ENCODE measurements at regions not wholly inside any gene's neighbourhood (a gene's known extent, or its start where the extent isn't known, plus 50 kb on each side); places are given as distances from the start of the nearest gene placed in this dataset.

DNA sequence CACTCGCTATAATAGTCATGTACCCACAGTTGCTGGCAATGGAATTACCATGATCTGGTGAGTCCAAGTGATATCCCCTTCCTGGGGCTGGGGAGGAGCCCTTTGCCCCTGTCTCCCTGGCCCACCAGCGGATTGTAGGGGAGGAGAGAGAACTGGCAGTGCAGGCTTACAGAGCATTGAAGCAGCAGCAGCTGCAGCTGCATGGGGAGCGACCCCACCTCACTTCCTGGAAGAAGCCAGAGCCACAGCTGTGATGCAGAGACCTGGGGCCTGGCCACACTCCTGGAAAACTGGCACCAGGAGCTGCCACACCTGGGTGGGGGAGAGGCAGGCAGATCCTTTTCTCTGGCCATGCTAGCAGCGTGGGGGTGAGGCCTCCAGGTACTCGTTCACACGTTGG is 300.1 kb upstream of the PROK2 start:
- Histone ChIP-seq H3K4me3 (ENCODE audit: low read depth, low read length) (no peak overlapping the region), H3K4me1 (ENCODE audit: control insufficient read depth, insufficient read depth, low read length, poor library complexity, severe bottlenecking) (no peaks in the 10 kb centered on the region), H3K27me3 (ENCODE audit: control insufficient read depth, insufficient read depth, low read length) (no peaks in the 10 kb centered on the region), H3K27ac (ENCODE audit: insufficient read depth, low read length, poor library complexity, severe bottlenecking) (no peak overlapping the region), H3K9me3 (ENCODE audit: control insufficient read depth in 2 of 2, low read length in 2 of 2) (no peaks in the 10 kb centered on the region), H3K36me3 (ENCODE audit: control insufficient read depth, insufficient read depth, low read length) (no peaks in the 10 kb centered on the region)
- ATAC-seq (ENCODE audit: low read depth in 2 of 2) (no peak), DNase-seq (no peak)
- Mint-ChIP-seq H3K9me3 (no peaks in the 10 kb centered on the region), H3K4me3 (no peak overlapping the region), H3K27ac (no peak overlapping the region), H3K27me3 (peaks cover 10% of the 10 kb centered on the region), H3K4me1 (peaks cover 0 to 7% (median 3%) of the 10 kb centered on the region in 4 donors), H3K36me3 (no peaks in the 10 kb centered on the region)

DNA sequence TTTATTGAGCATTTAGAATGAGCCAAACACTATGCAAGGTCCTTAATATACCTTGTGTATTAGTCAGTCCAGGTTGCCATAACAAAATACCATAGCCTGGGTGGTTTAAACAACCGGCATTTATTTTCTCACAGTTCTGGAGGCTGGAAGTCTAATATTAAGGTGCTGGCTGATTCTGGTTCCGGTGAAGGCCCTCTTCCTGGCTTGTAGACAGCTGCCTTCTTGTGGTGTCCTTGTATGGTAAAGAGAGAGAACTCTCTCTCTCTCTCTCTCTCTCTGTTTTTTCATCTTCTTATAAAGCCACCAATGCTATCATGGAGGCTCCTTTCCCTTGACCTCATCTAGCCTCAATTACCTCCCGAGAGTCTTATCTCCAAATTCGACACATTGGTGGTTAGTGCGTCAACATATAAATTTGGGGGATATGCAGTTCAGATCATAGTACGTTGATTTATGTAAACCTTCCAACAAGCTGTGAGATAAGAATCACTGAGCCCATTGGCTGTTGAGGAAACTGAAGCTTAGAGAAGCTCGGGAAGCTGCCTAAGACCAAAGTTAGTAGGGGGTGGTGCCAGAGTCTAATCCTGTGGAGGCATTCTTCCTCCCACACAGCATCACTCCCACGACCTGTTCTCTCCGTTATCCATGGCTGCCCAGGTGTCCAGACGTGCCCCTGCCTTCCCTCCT is 298.0 kb upstream of the PROK2 start:
- DNase-seq: no peak
- no peaks in the 10 kb centered on the region for H3K36me3 Mint-ChIP-seq

DNA sequence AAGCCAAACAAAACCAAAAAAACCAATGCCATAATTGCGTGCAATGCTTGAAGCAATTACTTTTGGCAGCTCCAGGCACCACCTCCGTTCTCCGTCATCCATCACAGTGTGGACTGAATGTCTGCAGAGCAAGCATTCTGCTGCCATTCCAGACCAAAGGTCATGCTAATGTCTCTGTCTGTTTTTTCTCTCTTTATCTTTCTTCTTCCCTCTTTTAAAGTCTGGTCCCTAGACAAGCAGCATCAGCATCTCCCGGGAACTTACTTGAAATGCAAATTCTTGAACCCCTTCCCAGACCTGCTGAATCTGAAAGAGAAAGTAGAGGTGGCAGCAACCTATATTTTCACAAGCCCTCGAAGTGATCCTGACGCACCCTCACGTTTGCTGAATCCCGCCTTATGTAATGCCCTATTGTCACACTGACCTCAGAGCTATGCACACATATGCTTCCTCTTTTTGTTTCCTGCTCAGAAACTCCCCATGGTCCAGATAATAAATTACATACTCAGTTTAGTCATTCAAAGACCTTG is 297.3 kb upstream of the PROK2 start:
- no peak overlapping the region for H3K27ac ChIP-seq (ENCODE audit: insufficient read depth, low read length, poor library complexity, severe bottlenecking)
- H3K36me3 ChIP-seq (ENCODE audit: control insufficient read depth, insufficient read depth, low read length): no peaks in the 10 kb centered on the region
- no peak overlapping the region for H3K27ac Mint-ChIP-seq
- peaks cover 10% of the 10 kb centered on the region for H3K27me3 Mint-ChIP-seq
- H3K36me3 Mint-ChIP-seq: no peaks in the 10 kb centered on the region
- H3K4me1 Mint-ChIP-seq: peaks cover 0 to 12% (median 8%) of the 10 kb centered on the region in 4 donors
- H3K4me3 Mint-ChIP-seq: no peak overlapping the region
- H3K27me3 ChIP-seq (ENCODE audit: control insufficient read depth, insufficient read depth, low read length): no peaks in the 10 kb centered on the region
- DNase-seq: no peak
- H3K4me3 ChIP-seq (ENCODE audit: low read depth, low read length): no peak overlapping the region
- H3K9me3 Mint-ChIP-seq: peaks cover 0 to 2% (median 0%) of the 10 kb centered on the region in 7 donors
- H3K4me1 ChIP-seq (ENCODE audit: control insufficient read depth, insufficient read depth, low read length, poor library complexity, severe bottlenecking): no peaks in the 10 kb centered on the region
- no peaks in the 10 kb centered on the region for H3K9me3 ChIP-seq (ENCODE audit: control insufficient read depth in 2 of 2, low read length in 2 of 2)
- peak in 1 of 2 donors; percentile 55 for ATAC-seq (ENCODE audit: low read depth in 2 of 2)

More for the DNA sequence above, 298.0 kb upstream of the PROK2 start:
- no peaks in the 10 kb centered on the region for H3K36me3 ChIP-seq (ENCODE audit: control insufficient read depth, insufficient read depth, low read length)
- Mint-ChIP-seq H3K9me3 (no peaks in the 10 kb centered on the region), H3K27me3 (peaks cover 10% of the 10 kb centered on the region), H3K4me1 (peaks cover 0 to 7% (median 5%) of the 10 kb centered on the region in 4 donors), H3K27ac (no peak overlapping the region), H3K4me3 (no peak overlapping the region)
- H3K4me3 ChIP-seq (ENCODE audit: low read depth, low read length): no peak overlapping the region
- no peaks in the 10 kb centered on the region for H3K27me3 ChIP-seq (ENCODE audit: control insufficient read depth, insufficient read depth, low read length)
- no peaks in the 10 kb centered on the region for H3K9me3 ChIP-seq (ENCODE audit: control insufficient read depth in 2 of 2, low read length in 2 of 2)
- no peaks in the 10 kb centered on the region for H3K4me1 ChIP-seq (ENCODE audit: control insufficient read depth, insufficient read depth, low read length, poor library complexity, severe bottlenecking)
- no peak overlapping the region for H3K27ac ChIP-seq (ENCODE audit: insufficient read depth, low read length, poor library complexity, severe bottlenecking)
- ATAC-seq (ENCODE audit: low read depth in 2 of 2): no peak

DNA sequence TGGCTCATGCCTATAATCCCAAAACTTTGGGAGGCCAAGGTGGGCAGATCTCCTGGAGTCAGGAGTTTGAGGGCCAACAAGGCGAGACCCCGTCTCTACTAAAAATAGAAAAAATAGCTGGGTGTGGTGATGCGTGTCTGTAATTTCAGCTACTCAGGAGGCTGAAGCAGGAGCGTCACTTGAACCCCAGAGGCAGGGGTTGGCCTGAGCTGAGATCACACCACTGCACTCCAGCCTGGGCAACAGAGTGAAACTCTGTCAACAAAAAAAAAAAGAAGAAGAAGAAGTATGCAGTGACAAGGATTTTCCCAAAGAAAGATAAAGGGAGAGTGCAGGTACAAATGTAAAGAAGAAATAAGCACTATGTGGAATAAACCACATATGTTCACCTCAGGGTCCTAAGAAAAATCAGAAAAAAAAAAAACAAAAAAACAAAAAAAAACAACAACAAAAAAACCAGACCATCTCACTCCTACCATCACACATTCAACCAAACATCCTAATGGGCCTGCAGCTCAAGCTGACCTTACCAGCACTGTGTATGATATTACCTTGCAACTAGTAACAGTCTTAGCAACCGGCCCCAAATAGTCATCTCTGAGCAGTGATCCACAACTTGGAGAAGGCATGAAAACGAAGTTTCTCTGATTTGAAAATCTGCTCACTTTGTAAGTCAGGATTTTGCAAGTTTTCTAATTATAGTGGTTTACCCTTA is 296.7 kb upstream of the PROK2 start:
- no peaks in the 10 kb centered on the region for H3K4me1 ChIP-seq (ENCODE audit: control insufficient read depth, insufficient read depth, low read length, poor library complexity, severe bottlenecking)
- H3K27ac ChIP-seq (ENCODE audit: insufficient read depth, low read length, poor library complexity, severe bottlenecking): no peak overlapping the region
- H3K9me3 ChIP-seq (ENCODE audit: control insufficient read depth in 2 of 2, low read length in 2 of 2): no peaks in the 10 kb centered on the region
- no peaks in the 10 kb centered on the region for H3K36me3 ChIP-seq (ENCODE audit: control insufficient read depth, insufficient read depth, low read length)
- Mint-ChIP-seq H3K27me3 (peaks cover 10% of the 10 kb centered on the region), H3K27ac (no peak overlapping the region), H3K4me1 (peaks cover 0 to 14% (median 9%) of the 10 kb centered on the region in 4 donors), H3K36me3 (no peaks in the 10 kb centered on the region), H3K4me3 (no peak overlapping the region), H3K9me3 (peaks cover 0 to 2% (median 1%) of the 10 kb centered on the region in 7 donors)
- DNase-seq (no peak), ATAC-seq (ENCODE audit: low read depth in 2 of 2) (no peak)
- H3K4me3 ChIP-seq (ENCODE audit: low read depth, low read length): no peak overlapping the region
- no peaks in the 10 kb centered on the region for H3K27me3 ChIP-seq (ENCODE audit: control insufficient read depth, insufficient read depth, low read length)

DNA sequence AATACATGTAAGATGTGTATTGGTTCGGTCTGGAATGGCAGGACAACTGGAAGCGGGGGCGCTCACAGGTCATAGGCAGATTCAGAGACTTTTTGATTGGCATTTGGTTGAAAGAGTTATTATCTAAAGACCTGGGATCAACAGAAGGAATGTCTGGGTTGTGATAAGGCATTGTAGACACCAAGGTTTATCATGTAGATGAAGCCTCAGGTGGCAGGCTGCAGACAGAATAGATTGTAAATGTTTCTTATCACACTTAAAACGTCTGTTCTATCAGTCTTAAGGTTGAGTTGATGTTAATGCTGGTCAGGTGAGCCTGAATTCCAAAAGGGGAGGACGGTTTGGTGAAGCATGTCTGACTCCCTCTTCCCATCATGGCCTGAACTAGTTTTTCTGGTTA is 295.9 kb upstream of the PROK2 start:
- H3K36me3 Mint-ChIP-seq: no peaks in the 10 kb centered on the region
- H3K4me1 Mint-ChIP-seq: peaks cover 0 to 14% (median 9%) of the 10 kb centered on the region in 4 donors
- H3K27me3 Mint-ChIP-seq: peaks cover 10% of the 10 kb centered on the region
- H3K9me3 Mint-ChIP-seq: peaks cover 0 to 8% (median 2%) of the 10 kb centered on the region in 7 donors
- H3K4me3 ChIP-seq (ENCODE audit: low read depth, low read length): no peak overlapping the region
- H3K4me3 Mint-ChIP-seq: no peak overlapping the region
- H3K9me3 ChIP-seq (ENCODE audit: control insufficient read depth in 2 of 2, low read length in 2 of 2): no peaks in the 10 kb centered on the region
- no peaks in the 10 kb centered on the region for H3K27me3 ChIP-seq (ENCODE audit: control insufficient read depth, insufficient read depth, low read length)
- H3K36me3 ChIP-seq (ENCODE audit: control insufficient read depth, insufficient read depth, low read length): no peaks in the 10 kb centered on the region
- ATAC-seq (ENCODE audit: low read depth in 2 of 2) (no peak), DNase-seq (no peak)
- H3K27ac ChIP-seq (ENCODE audit: insufficient read depth, low read length, poor library complexity, severe bottlenecking): no peak overlapping the region
- no peaks in the 10 kb centered on the region for H3K4me1 ChIP-seq (ENCODE audit: control insufficient read depth, insufficient read depth, low read length, poor library complexity, severe bottlenecking)
- H3K27ac Mint-ChIP-seq: no peak overlapping the region

DNA sequence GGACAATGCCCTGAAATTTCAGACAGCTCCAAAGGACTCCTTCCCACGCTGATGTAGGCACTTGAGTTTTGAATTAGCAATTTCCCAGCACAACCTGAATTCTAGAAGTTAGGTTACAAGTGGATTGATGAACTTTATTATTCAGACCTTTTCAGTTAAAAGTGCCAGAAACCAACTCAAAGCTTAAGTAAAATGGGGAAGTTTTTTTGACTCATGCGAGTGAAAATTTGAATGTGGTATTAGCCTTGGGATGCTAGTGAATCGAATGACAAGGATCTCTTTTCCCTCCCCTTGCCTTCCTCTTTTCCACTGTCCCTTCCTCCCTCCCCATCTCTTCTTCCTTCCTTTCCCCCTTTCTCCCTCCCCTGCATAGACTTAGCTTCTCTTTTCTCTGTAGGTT is 295.1 kb upstream of the PROK2 start:
- ATAC-seq (ENCODE audit: low read depth in 2 of 2): no peak
- H3K4me1 Mint-ChIP-seq: peaks cover 0 to 14% (median 9%) of the 10 kb centered on the region in 4 donors
- H3K27ac Mint-ChIP-seq: peak overlapping the region in 1 of 3 donors; percentile 26
- DNase-seq: no peak
- H3K27ac ChIP-seq (ENCODE audit: insufficient read depth, low read length, poor library complexity, severe bottlenecking): no peak overlapping the region
- H3K27me3 Mint-ChIP-seq: peaks cover 10% of the 10 kb centered on the region
- no peaks in the 10 kb centered on the region for H3K4me1 ChIP-seq (ENCODE audit: control insufficient read depth, insufficient read depth, low read length, poor library complexity, severe bottlenecking)
- no peak overlapping the region for H3K4me3 Mint-ChIP-seq
- H3K36me3 Mint-ChIP-seq: peaks cover 6% of the 10 kb centered on the region
- no peaks in the 10 kb centered on the region for H3K36me3 ChIP-seq (ENCODE audit: control insufficient read depth, insufficient read depth, low read length)
- no peaks in the 10 kb centered on the region for H3K27me3 ChIP-seq (ENCODE audit: control insufficient read depth, insufficient read depth, low read length)
- peaks cover 0 to 15% (median 2%) of the 10 kb centered on the region in 7 donors for H3K9me3 Mint-ChIP-seq
- H3K9me3 ChIP-seq (ENCODE audit: control insufficient read depth in 2 of 2, low read length in 2 of 2): peaks cover 0 to 3% of the 10 kb centered on the region in 2 experiments
- no peak overlapping the region for H3K4me3 ChIP-seq (ENCODE audit: low read depth, low read length)

DNA sequence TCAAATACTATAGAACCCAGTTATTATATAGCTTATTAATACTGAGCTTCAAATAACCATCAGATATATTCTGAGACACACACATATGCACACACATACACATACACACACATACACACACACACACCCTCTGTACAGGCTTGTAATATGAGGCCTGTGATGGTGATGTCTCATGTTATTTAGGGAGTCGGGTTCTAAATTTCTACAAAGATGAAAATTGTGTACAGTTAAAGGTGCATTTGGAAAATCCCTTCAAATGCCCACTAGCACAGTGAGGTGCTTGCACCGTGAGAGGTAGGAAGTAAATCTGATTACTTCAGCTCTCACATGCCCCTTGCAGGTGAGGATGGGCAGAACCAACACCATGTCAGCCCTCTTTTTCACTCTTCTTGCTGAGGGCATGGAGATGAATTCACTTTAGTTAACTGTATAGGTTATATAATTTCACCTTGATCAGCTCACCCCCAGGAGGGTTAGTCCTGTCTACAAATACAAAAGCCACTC is 294.5 kb upstream of the PROK2 start:
- H3K36me3 ChIP-seq (ENCODE audit: control insufficient read depth, insufficient read depth, low read length): no peaks in the 10 kb centered on the region
- no peaks in the 10 kb centered on the region for H3K27me3 ChIP-seq (ENCODE audit: control insufficient read depth, insufficient read depth, low read length)
- H3K27ac ChIP-seq (ENCODE audit: insufficient read depth, low read length, poor library complexity, severe bottlenecking): no peak overlapping the region
- H3K4me1 ChIP-seq (ENCODE audit: control insufficient read depth, insufficient read depth, low read length, poor library complexity, severe bottlenecking): no peaks in the 10 kb centered on the region
- H3K9me3 Mint-ChIP-seq: peaks cover 0 to 20% (median 2%) of the 10 kb centered on the region in 7 donors
- no peak overlapping the region for H3K4me3 Mint-ChIP-seq
- no peak overlapping the region for H3K4me3 ChIP-seq (ENCODE audit: low read depth, low read length)
- ATAC-seq (ENCODE audit: low read depth in 2 of 2): no peak
- no peak for DNase-seq
- no peak overlapping the region for H3K27ac Mint-ChIP-seq
- peaks cover 8% of the 10 kb centered on the region for H3K36me3 Mint-ChIP-seq
- H3K9me3 ChIP-seq (ENCODE audit: control insufficient read depth in 2 of 2, low read length in 2 of 2): peaks cover 0 to 5% of the 10 kb centered on the region in 2 experiments
- peaks cover 10% of the 10 kb centered on the region for H3K27me3 Mint-ChIP-seq
- H3K4me1 Mint-ChIP-seq: peaks cover 0 to 14% (median 9%) of the 10 kb centered on the region in 4 donors
